T-helper 9 cell (primary cell): ENCODE measurements at regions not wholly inside any gene's neighbourhood (a gene's known extent, or its start where the extent isn't known, plus 50 kb on each side); places are given as distances from the start of the nearest gene placed in this dataset.
"Not testable (repeated sequence)": the region's sequence is repeated elsewhere in the genome, so short reads cannot be mapped to it uniquely, and the experiment has no call there.

Source experiments
- DNase-seq: peaks from one replicate; pipeline ENCODE4 v3.0.0-alpha.2; 2020

DNA sequence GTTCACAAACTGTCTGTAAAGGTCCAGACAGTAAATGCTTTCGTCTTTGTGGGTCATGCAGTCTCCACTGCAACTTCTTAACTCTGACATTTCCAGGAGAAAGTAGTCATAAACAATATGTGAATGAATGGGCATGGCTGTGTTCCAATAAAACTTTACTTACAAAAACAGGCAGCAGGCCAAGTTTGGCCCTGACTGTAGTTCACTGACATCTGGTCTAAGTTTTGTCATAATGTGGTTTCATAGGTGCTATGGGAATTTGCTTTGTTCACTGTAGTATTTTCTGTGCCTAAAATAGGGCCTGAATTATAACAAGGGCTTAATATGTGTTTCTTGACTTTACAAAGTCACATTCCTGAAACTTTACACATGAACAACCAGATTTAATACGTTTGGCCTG is 186.0 kb upstream of the KBTBD8 start:
- DNase-seq: no peak

DNA sequence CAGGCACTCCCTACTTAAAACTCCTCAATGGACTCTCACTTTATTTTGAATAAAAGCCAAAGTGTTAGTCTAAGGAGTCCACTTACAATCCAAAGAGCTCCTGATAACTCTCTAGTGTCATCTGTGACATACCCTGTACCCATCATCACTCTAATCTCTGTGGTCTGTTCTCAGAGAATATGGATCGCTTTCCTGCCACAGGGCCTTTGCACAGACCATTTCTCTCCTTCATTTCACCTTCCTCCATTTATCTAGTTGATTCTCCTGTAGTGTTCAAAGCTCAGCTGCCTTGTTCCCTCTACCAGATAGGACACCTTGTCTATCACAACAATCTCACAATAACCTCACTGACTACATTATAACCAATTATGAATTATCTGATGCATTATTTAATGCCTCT is 185.4 kb upstream of the KBTBD8 start:
- DNase-seq: no peak

DNA sequence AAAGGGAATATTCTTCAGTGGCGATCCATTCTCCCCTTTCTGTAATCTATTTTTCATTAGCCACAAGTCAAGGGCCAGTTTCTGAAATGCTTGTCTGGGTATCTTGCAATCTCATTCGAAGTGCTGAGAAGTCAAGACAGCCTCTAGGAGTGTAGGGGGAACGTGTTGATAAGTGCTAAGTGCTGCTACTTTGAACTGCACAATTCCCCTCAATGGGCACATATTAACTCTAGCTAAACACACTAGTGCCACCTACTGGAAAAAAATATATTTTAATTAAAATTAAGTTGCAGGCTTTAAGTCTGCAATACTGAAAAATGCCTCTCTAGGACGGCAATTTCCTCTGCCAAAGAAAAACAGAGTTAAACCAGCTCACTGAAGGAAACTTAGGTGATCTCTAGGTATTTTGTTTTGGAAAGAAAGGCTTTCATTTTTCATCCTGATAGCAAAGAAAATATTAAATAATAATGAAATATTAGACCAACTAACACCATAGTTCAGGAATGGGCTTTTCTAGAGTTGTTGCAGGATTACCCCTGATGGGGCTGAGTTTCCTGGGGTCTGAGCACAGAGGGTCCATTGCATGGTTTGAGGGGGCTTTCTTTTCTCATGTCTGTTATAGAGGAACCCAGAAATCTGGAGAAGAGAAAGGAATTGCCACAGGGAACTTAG is 181.9 kb upstream of the KBTBD8 start:
- DNase-seq: no peak

DNA sequence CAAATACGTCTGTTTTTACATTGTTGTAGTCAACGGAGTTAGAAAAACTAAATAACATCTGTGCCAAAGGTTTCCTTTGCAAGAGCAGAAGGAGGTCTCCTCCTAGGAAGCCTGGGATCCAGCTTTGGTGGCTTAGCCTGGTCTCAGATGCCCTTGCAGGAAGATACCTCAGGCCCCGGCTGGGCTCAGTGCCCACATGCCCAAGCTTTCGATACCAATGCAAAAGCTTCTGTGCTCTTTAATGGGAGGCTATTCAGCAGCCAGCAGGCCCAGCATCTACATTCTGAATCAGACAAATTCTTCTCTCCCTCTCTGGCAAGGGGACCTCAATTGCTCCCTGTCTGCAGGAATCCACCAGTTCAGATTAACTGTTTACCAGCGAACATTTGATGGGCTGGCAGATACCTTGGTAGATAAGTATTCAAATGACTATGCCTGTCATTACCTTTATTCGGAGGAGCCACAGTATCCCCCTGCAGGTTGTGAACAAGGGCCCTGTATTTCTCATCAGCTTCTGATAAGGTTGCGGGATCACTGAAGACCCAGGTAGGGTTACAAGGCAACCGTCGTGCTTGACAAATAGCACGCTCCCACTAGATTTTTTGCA is 180.1 kb upstream of the KBTBD8 start:
- no peak for DNase-seq

DNA sequence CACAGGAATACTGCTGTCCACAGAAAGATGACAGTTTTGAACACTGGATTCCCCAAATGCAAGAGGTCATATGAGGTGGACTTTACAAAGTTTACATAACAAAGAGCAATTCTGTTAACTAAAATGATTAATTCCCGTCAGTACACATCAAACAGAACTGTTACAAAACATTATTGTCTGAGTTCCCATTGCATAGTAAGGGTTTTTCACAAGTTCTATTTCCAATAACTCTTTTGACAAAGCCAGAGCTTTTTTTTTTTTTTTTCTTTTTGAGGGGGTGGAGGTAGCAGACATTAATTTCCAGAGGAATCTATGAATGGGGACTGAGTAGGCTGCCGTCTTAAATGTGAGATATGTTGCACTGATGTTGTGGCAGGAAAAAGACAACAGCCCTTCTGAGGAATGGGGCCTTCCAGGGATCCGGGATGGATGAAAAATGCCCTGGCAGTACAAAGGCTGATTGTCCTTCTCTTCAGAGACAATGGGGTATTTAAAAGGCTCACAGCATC is 178.1 kb upstream of the KBTBD8 start:
- no peak for DNase-seq

DNA sequence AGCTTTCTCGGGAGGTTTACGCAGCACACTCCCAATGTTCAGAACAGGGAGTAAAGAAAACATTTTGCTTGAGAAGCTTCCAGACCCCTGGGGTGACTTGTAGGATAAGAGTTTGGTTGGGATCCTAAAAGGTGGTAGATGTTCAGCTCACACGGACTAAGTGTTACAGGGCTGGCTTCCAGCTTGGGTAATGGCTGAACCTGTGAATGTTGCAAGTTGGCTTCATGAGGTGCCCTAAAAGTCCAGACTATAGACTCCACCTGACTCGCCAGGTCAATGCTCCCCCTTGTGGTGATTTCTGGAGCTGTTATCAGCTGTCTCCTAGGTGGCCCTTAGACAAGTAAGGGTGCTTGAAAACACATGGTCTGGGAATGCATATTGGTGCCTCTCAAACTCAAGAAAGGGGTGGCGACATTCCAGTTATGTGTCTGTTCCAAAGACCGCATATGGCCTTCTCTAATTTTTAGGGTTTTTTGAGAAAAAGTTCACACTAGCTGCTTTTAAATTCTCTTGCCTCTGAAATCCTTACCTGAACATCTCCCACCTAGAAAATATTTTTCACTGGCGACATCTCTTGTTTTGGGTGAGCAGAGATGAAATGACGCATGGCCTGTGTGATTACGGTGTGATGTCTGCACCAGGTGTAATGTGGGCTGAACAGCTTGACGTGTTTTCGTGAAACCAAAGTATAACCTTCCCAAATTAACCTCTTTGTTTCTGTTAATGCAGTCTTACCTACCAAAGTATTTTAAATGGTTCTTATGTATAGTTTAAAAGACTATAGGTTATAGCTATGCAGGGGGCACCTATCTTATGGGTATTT is 175.7 kb upstream of the KBTBD8 start:
- peak; percentile 60 for DNase-seq

DNA sequence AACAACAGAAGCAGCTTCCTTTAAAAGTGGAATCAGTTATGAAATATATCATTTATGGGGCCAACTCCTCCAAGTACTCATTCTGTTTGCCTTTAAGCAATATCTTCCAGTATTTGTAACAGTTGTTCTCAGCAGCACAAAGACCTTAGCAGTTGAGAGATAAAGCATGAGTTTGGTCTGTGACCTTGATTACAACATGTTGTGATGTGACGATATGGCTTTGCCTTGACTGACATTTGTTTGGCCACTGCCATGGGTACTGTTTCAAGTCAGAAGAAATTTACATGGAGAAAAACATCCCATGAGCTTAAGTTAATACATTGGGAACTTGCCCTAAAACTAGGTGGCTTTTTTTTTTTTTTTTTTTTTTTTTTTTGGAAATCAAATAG is 175.1 kb upstream of the KBTBD8 start:
- DNase-seq: no peak

DNA sequence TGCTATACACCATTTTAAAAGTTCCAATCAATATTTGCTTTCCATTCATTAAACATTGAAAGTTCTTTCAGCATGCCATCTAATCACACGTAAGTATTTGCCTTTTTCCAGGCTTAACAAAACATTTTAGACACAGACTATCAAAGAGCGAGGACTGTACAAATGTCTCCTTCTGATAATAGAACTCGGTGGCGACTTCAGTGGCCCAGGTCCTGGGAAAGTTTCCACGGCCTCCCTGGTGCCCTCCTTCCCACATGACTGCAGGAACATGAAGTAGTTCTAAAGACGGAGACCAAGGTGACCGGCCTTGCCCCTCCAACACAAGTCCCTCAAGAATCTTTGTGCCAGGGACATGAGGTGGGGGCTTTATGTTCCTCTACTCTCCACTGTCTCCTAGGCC is 174.6 kb upstream of the KBTBD8 start:
- DNase-seq: no peak

DNA sequence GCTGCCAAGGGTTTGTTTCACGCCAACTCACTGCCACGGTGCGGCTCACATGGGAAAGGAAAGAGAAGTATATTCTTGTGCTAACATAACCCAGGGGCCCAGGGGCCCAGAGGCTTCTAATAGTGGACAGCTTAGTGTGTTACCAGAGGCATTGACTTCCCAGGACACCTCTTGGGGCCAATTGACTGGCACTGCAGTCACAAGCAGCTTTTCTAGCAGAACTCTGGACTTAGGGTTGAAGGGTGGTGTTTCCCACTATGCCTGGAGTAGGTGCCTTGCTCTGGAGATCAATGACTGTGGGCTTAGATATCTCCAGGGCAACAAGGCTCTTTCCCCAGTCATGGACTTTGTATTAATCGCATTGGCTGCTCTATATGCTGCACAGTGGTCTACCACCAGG is 172.7 kb upstream of the KBTBD8 start:
- no peak for DNase-seq

DNA sequence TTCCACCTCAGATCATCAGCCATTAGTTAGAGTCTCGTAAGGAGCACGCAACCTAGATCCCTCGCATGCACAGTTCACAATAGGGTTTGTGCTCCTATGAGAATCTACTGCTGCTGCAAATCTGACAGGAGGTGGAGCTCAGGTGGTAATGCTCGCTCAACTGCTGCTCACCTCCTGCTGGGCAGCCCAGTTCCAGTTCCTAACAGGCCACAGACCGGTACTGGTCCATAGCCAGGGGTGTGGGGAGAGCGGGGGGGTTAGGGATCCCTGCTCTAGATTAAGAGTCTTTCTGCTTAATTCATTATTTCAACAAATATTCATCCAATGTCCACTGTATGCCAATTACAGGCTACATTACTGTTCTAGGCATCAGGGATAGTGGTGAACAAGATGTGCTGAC is 170.4 kb upstream of the KBTBD8 start:
- DNase-seq: no peak

DNA sequence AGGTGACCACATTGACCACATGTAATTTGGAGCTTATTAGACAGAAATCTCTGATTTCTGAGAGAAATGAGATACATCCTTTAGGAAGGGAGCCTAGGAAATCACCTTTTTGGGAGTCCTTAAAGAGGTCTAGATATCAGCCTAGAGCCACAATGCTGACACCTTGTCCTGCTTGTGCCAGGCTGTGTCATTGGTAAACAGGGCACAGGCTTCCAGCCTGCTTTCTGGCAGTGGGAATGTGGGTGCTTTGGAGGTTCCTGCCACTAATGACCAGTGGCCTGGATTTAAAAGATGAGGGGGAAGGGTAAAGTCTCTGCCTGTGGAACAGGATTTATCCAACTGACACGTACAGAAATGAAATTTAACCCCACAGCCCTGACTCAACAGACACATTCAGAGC is 169.8 kb upstream of the KBTBD8 start:
- DNase-seq: no peak

DNA sequence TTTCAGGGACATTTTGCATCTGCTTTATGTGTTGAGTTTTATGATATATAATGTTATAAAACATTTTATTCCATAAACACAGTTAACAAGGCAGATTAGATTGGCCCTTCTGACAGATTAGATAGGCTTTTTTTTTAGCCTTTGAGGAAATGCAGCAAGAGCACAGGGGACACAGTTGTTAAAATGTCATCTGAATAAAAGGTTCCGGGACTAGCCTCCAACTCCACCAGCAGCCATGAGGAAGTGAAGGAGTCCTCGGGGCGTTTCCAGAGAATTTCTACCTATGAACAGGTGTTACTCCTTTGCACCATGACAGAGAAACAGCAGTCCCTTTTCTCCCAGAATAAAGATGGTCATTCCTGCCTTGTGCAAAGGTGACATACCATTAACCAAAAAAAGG is 167.8 kb upstream of the KBTBD8 start:
- DNase-seq: no peak

DNA sequence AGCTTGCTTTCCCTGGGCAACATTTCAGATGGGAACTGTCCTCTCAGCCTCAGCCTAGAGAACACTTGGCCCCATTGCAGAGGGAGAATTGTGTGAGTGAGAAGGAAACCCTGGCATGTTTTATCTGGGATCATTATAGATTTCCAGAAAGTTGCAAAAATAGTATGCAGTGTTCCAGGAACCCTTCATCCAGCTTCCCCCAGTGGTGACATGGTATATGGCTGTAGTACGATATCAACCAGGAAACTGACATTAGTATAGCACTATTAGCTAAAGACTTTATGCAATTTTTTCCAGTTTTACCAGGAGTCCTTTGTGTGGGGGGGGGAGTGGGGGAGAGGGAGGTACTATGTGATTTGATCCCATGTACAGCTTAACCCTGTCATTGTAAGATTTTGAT is 166.2 kb upstream of the KBTBD8 start:
- no peak for DNase-seq

DNA sequence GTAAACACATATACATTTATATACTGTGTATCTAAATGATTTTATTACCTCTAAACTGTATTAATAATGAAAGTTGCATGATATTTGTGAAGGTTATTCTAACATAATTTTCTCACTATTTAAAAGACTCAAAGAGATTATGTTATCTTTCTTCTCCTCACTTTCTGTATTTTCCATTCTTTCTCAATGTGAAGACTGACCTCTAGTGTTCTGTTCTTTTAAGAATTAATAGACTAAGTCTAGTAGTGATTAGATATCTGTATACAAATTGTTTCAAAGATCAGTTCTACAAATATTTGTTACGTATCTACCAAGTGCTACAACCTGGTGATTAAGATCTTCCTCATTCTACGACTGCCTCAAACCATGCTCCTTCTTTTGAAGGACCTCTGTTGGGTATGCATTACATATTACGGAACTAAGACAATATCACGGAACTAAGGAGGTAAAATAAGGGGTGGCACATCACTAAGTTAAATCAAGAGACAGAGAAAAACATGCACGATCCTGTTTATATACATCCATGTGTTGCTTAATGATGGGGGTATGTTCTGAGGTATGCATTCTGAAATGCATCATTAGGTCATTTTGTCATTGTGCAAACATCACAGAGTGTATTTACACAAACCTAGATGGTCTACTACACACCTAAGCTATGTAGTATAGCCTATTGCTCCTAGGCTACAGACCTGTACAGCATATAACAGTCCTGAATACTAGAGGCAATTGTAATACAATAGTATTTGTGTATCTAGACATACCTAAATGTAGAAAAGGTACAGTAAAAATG is 161.5 kb upstream of the KBTBD8 start:
- no peak for DNase-seq

DNA sequence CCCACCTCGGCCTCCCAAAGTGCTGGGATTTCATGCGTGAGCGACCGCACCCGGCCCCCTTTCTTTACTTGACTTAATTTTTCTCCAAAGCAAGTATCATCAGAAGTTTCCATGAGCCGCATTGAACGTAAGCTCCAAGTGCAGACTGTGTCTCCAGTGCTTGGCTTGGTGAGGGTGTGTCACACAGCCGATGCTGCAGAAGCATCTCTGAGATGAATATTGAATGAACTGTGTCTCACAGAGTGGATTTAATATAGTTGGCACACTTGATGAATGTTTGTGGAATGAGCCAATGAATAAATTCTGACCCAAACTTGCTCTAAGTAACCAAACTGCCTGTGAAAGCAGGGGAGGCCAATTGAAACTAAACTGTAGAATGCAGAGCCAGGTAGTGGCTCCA is 159.4 kb upstream of the KBTBD8 start:
- no peak for DNase-seq

DNA sequence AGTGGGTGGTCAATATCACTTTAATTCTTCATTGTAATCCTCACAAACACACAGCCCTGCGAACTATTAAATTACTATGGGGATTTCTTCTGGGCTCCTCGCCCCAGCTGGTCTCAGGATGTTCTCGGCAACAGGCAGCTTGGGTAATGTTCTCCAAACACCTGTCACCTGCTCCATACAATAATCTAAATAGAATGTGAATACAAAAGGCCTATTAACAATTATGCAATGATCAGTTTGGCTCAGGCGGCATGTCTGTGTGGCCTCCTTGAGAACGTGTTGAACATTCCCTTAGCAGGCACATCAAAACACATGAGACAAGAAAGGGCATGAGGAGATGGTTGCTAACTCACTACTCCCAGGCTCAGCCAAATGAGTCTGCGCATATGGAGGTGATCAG is 158.6 kb upstream of the KBTBD8 start:
- DNase-seq: no peak

DNA sequence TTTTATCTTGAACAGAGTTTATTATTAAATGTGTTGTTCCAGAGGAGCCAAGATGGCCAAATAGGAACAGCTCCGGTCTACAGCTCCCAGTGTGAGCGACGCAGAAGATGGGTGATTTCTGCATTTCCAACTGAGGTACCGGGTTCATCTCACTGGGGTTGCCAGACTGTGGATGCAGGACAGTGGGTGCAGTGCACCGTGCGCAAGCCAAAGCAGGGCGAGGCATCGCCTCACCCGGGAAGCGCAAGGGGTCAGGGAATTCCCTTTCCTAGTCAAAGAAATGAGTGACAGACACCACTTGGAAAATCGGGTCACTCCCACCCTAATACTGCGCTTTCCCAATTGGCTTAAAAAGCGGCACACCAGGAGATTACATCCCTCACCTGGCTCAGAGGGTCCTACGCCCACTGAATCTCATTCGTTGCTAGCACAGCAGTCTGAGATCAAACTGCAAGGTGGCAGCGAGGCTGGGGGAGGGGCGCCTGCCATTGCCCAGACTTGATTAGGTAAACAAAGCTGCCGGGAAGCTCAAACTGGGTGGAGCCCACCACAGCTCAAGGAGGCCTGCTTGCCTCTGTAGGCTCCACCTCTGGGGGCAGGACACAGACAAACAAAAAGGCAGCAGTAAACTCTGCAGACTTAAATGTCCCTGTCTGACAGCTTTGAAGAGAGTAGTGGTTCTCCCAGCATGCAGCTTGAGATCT is 155.2 kb upstream of the KBTBD8 start:
- DNase-seq: not testable (repeated sequence)

DNA sequence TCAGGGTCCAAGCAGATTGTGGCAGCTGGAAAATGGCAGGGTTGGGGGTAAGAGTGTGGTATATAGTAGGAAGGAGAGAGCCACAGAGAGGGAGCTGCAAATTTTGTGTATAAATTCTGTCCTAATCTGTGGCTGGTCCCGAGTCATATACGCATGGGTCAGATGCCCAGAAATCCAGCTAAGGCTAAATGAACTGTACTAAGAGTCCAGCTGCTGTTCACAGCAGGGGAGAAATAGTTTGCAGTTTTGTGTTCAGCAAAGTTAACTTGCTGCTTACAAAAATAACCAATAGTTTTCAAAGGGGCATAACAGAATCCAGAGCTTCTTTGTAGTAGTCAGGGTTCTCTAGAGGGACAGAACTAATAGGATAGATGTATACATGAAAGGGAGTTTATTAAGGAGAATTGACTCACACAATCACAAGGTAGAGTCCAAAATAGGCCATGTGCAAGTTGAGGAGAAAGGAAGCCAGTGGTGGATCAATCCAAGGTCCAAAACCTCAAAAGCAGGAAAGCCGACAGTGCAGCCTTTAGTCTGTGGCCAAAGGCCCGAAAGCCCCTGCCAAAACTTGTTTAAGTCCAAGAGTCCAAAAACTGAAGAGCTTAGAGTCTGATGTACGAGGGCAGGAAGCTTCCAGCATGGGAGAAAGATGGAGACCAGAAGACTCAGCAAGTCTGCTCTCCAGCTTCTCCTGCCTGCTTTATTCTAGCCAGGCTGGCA is 146.1 kb upstream of the KBTBD8 start:
- DNase-seq: no peak

DNA sequence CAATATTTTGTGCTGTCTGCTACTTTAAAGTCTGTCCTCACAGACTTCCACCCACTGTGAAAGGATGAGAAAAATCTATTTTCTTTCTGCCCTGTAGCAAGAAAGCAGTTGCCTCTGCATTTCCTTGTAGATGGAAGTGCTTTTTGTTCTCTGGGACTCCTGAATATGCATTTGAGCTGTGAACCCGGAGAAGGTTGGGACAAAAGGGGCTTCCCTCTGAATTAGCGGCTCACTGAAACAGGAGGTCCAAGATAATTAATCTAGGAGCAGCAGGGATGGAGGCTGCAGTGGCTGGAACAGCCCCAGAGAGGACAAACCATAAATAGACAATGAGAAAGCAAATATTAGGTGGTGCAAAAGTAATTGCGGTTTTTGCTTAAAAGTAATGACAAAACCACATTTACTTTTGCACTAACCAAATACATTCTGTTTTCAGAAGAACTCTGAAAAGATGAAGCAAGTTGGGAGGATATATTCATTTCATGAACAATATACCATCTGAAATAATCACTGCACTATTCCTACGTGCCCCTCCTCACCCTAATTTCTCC is 143.4 kb upstream of the KBTBD8 start:
- no peak for DNase-seq

DNA sequence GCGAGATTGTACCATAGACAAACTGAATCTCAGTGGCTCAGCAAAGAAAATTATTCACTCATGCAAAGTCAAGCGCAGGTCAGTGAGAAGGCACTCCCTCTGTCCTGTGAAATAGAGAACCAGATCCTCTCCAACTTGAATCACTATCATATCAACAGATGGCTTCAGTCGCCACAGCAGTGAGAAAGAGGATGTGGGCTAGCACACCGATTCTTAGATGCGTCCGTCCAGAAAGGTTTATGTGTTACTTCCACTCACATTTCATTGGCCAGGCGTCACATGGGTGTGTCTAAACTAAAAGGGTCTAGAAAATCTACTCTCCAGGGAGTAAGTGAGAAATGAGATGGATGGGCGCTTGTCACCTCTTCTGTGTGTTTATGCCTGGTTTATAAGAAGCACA is 141.6 kb upstream of the KBTBD8 start:
- DNase-seq: no peak

DNA sequence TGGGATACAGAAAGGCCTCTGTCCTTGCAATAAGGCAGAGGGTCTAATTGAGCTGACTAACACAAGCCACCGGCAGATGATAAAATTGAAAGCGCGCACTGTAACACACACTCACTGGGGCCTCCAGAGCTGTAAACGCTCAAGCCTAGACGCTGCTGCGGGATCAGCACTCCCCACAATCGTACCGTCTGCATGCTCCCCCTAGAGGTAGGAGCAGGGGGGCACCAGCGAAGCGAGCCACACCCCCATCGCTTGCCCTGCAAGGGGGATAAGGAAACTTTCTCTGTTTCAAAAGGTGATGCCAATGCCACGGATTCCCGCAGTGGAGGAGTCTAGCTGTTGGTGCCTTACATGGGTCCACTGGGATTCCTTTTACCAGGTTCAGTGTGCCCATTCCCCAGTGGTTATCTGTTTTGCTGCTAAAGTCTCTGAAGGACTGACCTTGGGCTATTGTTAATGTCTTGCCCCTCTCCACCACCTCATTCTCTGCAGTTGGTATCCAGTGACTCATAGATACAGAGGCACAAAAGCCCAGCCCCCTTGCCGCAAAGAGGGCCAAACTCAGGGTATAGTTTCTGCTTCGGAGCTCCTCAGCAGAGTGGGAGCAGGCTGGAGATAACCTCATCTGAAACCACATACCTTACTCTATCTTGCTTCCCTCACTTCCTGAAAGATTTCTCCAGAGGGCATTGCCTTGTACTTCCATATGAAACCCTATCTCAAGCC is 139.3 kb upstream of the KBTBD8 start:
- DNase-seq: no peak
